Nephron progenitor cell (in vitro differentiated cells): ENCODE measurements at regions not wholly inside any gene's neighbourhood (a gene's known extent, or its start where the extent isn't known, plus 50 kb on each side); places are given as distances from the start of the nearest gene placed in this dataset.

ENCODE experiments used
- DNase-seq: peaks from one replicate; pipeline ENCODE4 v3.0.0; 2021
- H3K27ac Mint-ChIP-seq: 2 replicates; pipeline ENCODE4 v1.8.0; 2021; ENCODE audit warnings: mild to moderate bottlenecking, moderate library complexity, mixed read lengths
- H3K27me3 Mint-ChIP-seq: 2 replicates; pipeline ENCODE4 v1.8.0; 2021; ENCODE audit warnings: mild to moderate bottlenecking, low read depth, mixed read lengths; ENCODE audit not compliant: poor library complexity
- H3K36me3 Mint-ChIP-seq: 2 replicates; pipeline ENCODE4 v1.8.0; 2021; ENCODE audit warnings: low read depth, mixed read lengths
- H3K4me1 Mint-ChIP-seq: 2 replicates; pipeline ENCODE4 v1.8.0; 2021; ENCODE audit warnings: mixed read lengths
- H3K4me3 Mint-ChIP-seq: 2 replicates; pipeline ENCODE4 v1.8.0; 2021; ENCODE audit warnings: mild to moderate bottlenecking, moderate library complexity, mixed read lengths
- H3K9me3 Mint-ChIP-seq: 2 replicates; pipeline ENCODE4 v1.8.0; 2021; ENCODE audit warnings: mild to moderate bottlenecking, moderate library complexity, mixed read lengths
- CTCF ChIP-seq: fragments of 200-600 bp; sonication (generic); IDR thresholded peaks from 2 replicates; pipeline ENCODE4 v1.5.0; 2021; ENCODE audit warnings: antibody characterized with exemption

GRCh38 chr2:60044484-60044883 is 509.0 kb downstream of the BCL11A start:
- Mint-ChIP-seq H3K36me3 (no peaks in the 10 kb centered on the region), H3K4me3 (no peak overlapping the region), H3K9me3 (no peaks in the 10 kb centered on the region), H3K27me3 (peaks cover 3% of the 10 kb centered on the region), H3K27ac (no peak overlapping the region), H3K4me1 (no peaks in the 10 kb centered on the region)
- no peak for DNase-seq
- no peak for TF ChIP-seq CTCF

DNA sequence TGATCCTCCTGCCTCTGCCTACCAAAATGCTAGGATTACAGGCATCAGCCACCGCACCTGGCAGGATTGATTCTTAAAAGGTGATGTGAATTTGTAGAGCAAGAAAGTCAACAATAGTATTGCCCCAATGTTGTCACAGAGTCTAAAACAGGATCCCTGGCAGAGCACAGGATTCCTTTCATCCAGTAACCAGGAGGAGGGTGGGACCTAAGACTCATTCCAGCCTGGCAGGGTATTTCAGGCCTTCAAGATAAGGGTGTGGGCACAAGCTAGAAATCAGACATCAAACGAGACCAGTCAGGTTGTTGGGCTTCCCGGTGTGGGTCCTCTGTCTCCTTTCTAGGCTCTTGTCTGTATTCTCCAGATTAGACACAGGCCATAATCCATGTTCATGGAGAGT is 511.4 kb downstream of the BCL11A start:
- no peaks in the 10 kb centered on the region for H3K4me1 Mint-ChIP-seq
- H3K36me3 Mint-ChIP-seq = no peaks in the 10 kb centered on the region
- DNase-seq = no peak
- H3K9me3 Mint-ChIP-seq = peaks cover 8% of the 10 kb centered on the region
- no peak overlapping the region for H3K4me3 Mint-ChIP-seq
- no peak for TF ChIP-seq CTCF
- H3K27me3 Mint-ChIP-seq = peaks cover 3% of the 10 kb centered on the region
- H3K27ac Mint-ChIP-seq = no peak overlapping the region

GRCh38 chr2:60033325-60033724 is 520.1 kb downstream of the BCL11A start:
- DNase-seq = no peak
- Mint-ChIP-seq H3K9me3 (peaks cover 76% of the 10 kb centered on the region), H3K27me3 (peaks cover 11% of the 10 kb centered on the region), H3K4me3 (no peak overlapping the region), H3K27ac (no peak overlapping the region), H3K4me1 (peaks cover 5% of the 10 kb centered on the region), H3K36me3 (peaks cover 22% of the 10 kb centered on the region)
- TF ChIP-seq CTCF = no peak

- Mint-ChIP-seq H3K27ac (no peak overlapping the region), H3K9me3 (peaks cover 45% of the 10 kb centered on the region), H3K4me3 (no peak overlapping the region), H3K27me3 (peaks cover 13% of the 10 kb centered on the region), H3K36me3 (peaks cover 17% of the 10 kb centered on the region), H3K4me1 (peaks cover 8% of the 10 kb centered on the region)
- no peak for DNase-seq
- no peak for TF ChIP-seq CTCF
These were observed 523.9 kb downstream of the BCL11A start for GRCh38 chr2:60029566-60029883.

- no peak overlapping the region for H3K4me3 Mint-ChIP-seq
- H3K27ac Mint-ChIP-seq = no peak overlapping the region
- H3K4me1 Mint-ChIP-seq = peaks cover 13% of the 10 kb centered on the region
- DNase-seq = no peak
- peaks cover 14% of the 10 kb centered on the region for H3K27me3 Mint-ChIP-seq
- TF ChIP-seq CTCF = no peak
- H3K36me3 Mint-ChIP-seq = peaks cover 17% of the 10 kb centered on the region
- H3K9me3 Mint-ChIP-seq = peaks cover 40% of the 10 kb centered on the region
These were observed 524.4 kb downstream of the BCL11A start for GRCh38 chr2:60028849-60029565.

- Mint-ChIP-seq H3K36me3 (peaks cover 2% of the 10 kb centered on the region), H3K27ac (no peak overlapping the region), H3K27me3 (peaks cover 8% of the 10 kb centered on the region), H3K4me3 (no peak overlapping the region), H3K4me1 (peaks cover 30% of the 10 kb centered on the region), H3K9me3 (peaks cover 13% of the 10 kb centered on the region)
- no peak for TF ChIP-seq CTCF
- no peak for DNase-seq
These were observed 528.0 kb downstream of the BCL11A start for GRCh38 chr2:60025496-60025895.
